ENCODE measurements at regions not wholly inside any gene's neighbourhood (a gene's known extent, or its start where the extent isn't known, plus 50 kb on each side); places are given as distances from the start of the nearest gene placed in this dataset.

GRCh38 chr14:94945615-94946014 lies 175.7 kb upstream of the GSC start:
- Histone ChIP-seq H3K27ac (ENCODE audit: control insufficient read depth, insufficient read depth) (no peak overlapping the region), H3K9ac (ENCODE audit: control insufficient read depth, insufficient read depth, low read length) (no peak overlapping the region), H3K9me3 (replicated peaks; ENCODE audit: control insufficient read depth, insufficient read depth, low read length) (no peaks in the 10 kb centered on the region), H4K20me1 (ENCODE audit: control insufficient read depth, insufficient read depth) (no peaks in the 10 kb centered on the region), H3K4me3 (no peak overlapping the region), H3K4me2 (ENCODE audit: control insufficient read depth, insufficient read depth) (no peak overlapping the region), H3K4me1 (ENCODE audit: control insufficient read depth, insufficient read depth, low read length) (no peaks in the 10 kb centered on the region), H3K79me2 (ENCODE audit: control insufficient read depth, insufficient read depth, low read length) (no peaks in the 10 kb centered on the region), H3K36me3 (ENCODE audit: control insufficient read depth in 2 of 2, insufficient read depth in 2 of 2, low read length in 1 of 2) (no peaks in the 10 kb centered on the region), H3K27me3 (replicated peaks in 1 of 2; ENCODE audit: control insufficient read depth in 2 of 2, insufficient read depth in 2 of 2, low read length in 1 of 2) (no peaks in the 10 kb centered on the region; a peak in 1 of 4 replicates), H2AFZ (ENCODE audit: control insufficient read depth, low read depth, low read length) (no peak overlapping the region)
- RAD21 ChIA-PET (ENCODE audit: unreplicated experiment) = no interaction called here
- intact Hi-C loops (cut with micrococcal nuclease; ENCODE audit: unreplicated experiment) = no loop called here
- 69% methylated on average over 8 of the region's 8 CpGs for WGBS (ENCODE audit: insufficient coverage, insufficient replicate concordance, low lambda C conversion rate, missing lambda C conversion rate)
- DNase-seq (ENCODE audit: low read depth, low spot score) = no peak
- no TSS peak for BruUV-seq (replicated peaks)
- no peak for FAIRE-seq
- POLR2A ChIA-PET = no interaction called here
- TF ChIP-seq CBFB (IDR thresholded peaks at IDR 0.05; ENCODE audit: low read depth) = no peak
- no peak for TF ChIP-seq ZBTB11 (CRISPR knock-in tag; IDR thresholded peaks at IDR 0.05)
- TF ChIP-seq ZBTB33 (IDR thresholded peaks at IDR 0.05) = no peak
- no peak for TF ChIP-seq TARDBP (IDR thresholded peaks at IDR 0.05; ENCODE audit: borderline replicate concordance)
- no peak for TF ChIP-seq BCL11A (IDR thresholded peaks at IDR 0.05; ENCODE audit: low read depth, low read length)
- no peak for TF ChIP-seq KDM1A (IDR thresholded peaks at IDR 0.05; ENCODE audit: borderline replicate concordance)
- no peak for TF ChIP-seq BRCA1 (IDR thresholded peaks at IDR 0.05; ENCODE audit: low read depth, low read length)
- no peak for TF ChIP-seq ZBED1 (IDR thresholded peaks at IDR 0.05; ENCODE audit: borderline replicate concordance)
- TF ChIP-seq JUNB (IDR thresholded peaks at IDR 0.05) = no peak
- no peak for TF ChIP-seq SMAD1 (IDR thresholded peaks at IDR 0.05; ENCODE audit: low read depth, partially characterized antibody)
- no peak for TF ChIP-seq ATF2 (IDR thresholded peaks at IDR 0.05; ENCODE audit: low read length)
- no peak for TF ChIP-seq EZH2 (IDR thresholded peaks at IDR 0.05; ENCODE audit: borderline replicate concordance, control insufficient read depth, low read depth, low read length)
- no peak for TF ChIP-seq RFX5 (IDR thresholded peaks at IDR 0.05; ENCODE audit: low read depth, low read length)
- TF ChIP-seq CTCF (IDR thresholded peaks at IDR 0.05 in 2 of 3, conservative IDR thresholded peaks at IDR 0.05 in 1 of 3; ENCODE audit: control insufficient read depth in 2 of 3, extremely low read depth in 1 of 3, insufficient read depth in 1 of 3, low read depth in 3 of 3, low read length in 3 of 3) = no peak
- no peak for TF ChIP-seq CHD2 (IDR thresholded peaks at IDR 0.05; ENCODE audit: borderline replicate concordance, low read depth, low read length)
- TF ChIP-seq NKRF (conservative IDR thresholded peaks at IDR 0.05) = no peak
- SMC1A ChIA-PET (ENCODE audit: uncharacterized antibody, unreplicated experiment) = no interaction called here
- CTCF ChIA-PET = no interaction called here
- no peak for ATAC-seq
- in situ Hi-C loops (cut with MboI) = no loop called here

Measured in GM12878 (cell line).